NCI-H460 (cell line): ENCODE measurements at regions not wholly inside any gene's neighbourhood (a gene's known extent, or its start where the extent isn't known, plus 50 kb on each side); places are given as distances from the start of the nearest gene placed in this dataset.
"Not testable (repeated sequence)": the region's sequence is repeated elsewhere in the genome, so short reads cannot be mapped to it uniquely, and the experiment has no call there.

Source experiments
- DNase-seq: peaks from one replicate; pipeline ENCODE4 v3.0.0-alpha.2; 2016; ENCODE audit warnings: low read depth; ENCODE audit errors: extremely low read depth

GRCh38 chr5:96483878-96484277 is 50.8 kb upstream of the PCSK1 start:
- DNase-seq, result peak; percentile 52

GRCh38 chr5:96487859-96488258 is 54.8 kb upstream of the PCSK1 start:
- no peak for DNase-seq

- DNase-seq, result no peak
These were observed 56.5 kb upstream of the PCSK1 start for GRCh38 chr5:96489532-96489931.

- peak; percentile 96 for DNase-seq
These were observed 59.5 kb upstream of the PCSK1 start for GRCh38 chr5:96492459-96493047.

- no peak for DNase-seq
These were observed 60.3 kb upstream of the PCSK1 start for GRCh38 chr5:96493219-96493790.

- DNase-seq, result not testable (repeated sequence)
These were observed 62.4 kb upstream of the PCSK1 start for GRCh38 chr5:96495412-96495811.

GRCh38 chr5:96497027-96497426 is 64.0 kb upstream of the PCSK1 start:
- DNase-seq, result not testable (repeated sequence)

GRCh38 chr5:96499753-96500345 is 66.8 kb upstream of the PCSK1 start:
- no peak for DNase-seq

- no peak for DNase-seq
These were observed 69.1 kb upstream of the PCSK1 start for GRCh38 chr5:96501991-96502646.

GRCh38 chr5:96503501-96504236 is 70.6 kb upstream of the PCSK1 start:
- DNase-seq, result no peak

- no peak for DNase-seq
These were observed 73.3 kb upstream of the PCSK1 start for GRCh38 chr5:96506376-96506775.

GRCh38 chr5:96506866-96507527 is 73.9 kb upstream of the PCSK1 start:
- no peak for DNase-seq

GRCh38 chr5:96509316-96509715 is 76.3 kb upstream of the PCSK1 start:
- DNase-seq, result peak; percentile 53

GRCh38 chr5:96509721-96510350 is 76.8 kb upstream of the PCSK1 start:
- DNase-seq, result peak; percentile 96

- no peak for DNase-seq
These were observed 83.6 kb upstream of the PCSK1 start for GRCh38 chr5:96516631-96517071.

GRCh38 chr5:96517295-96517694 is 84.2 kb upstream of the PCSK1 start:
- DNase-seq, result no peak

GRCh38 chr5:96520345-96520744 is 87.3 kb upstream of the PCSK1 start:
- DNase-seq, result no peak

- DNase-seq, result no peak
These were observed 89.7 kb upstream of the PCSK1 start for GRCh38 chr5:96522635-96523355.
